Esophagus muscularis mucosa (tissue), 3 donors: ENCODE measurements at regions not wholly inside any gene's neighbourhood (a gene's known extent, or its start where the extent isn't known, plus 50 kb on each side); places are given as distances from the start of the nearest gene placed in this dataset.

Source experiments
- CTCF ChIP-seq, 3 experiments: fragments of 200-600 bp in 2 of 3; fragments of 450-650 bp in 1 of 3; sonication (generic) in 2 of 3; IDR thresholded peaks; one replicate each; pipeline ENCODE4 v1.5.1; 2017 to 2019; ENCODE audit warnings: antibody characterized with exemption in 3 of 3, mild to moderate bottlenecking in 2 of 3, moderate library complexity in 1 of 3
- POLR2AphosphoS5 ChIP-seq, 2 donors: sonication (generic); formaldehyde crosslinking; IDR thresholded peaks; one replicate each; pipeline ENCODE4 v1.6.1; 2017; ENCODE audit warnings: antibody characterized with exemption in 2 of 2

- TF ChIP-seq POLR2AphosphoS5 (IDR thresholded peaks at IDR 0.05) (no peak), CTCF (IDR thresholded peaks at IDR 0.05) (no peak)
Observed at GRCh38 chr11:115691030-115691429, 186.8 kb upstream of the CADM1 start.
